ENCODE measurements at regions not wholly inside any gene's neighbourhood (a gene's known extent, or its start where the extent isn't known, plus 50 kb on each side); places are given as distances from the start of the nearest gene placed in this dataset.

GRCh38 chr3:135844386-135844785 is 121.1 kb upstream of the PPP2R3A start:
- H3K4me3 ChIP-seq (ENCODE audit: low read depth in 1 of 3, low read length in 3 of 3) = no peak overlapping the region
- H3K27me3 ChIP-seq (ENCODE audit: control insufficient read depth in 4 of 4, insufficient read depth in 4 of 4, low read length in 3 of 4) = peaks cover 0 to 4% (median 0%) of the 10 kb centered on the region in 4 donors
- no peak for TF ChIP-seq ATF3 (IDR thresholded peaks at IDR 0.05)
- no peak for DNase-seq (ENCODE audit: low spot score)
- peaks cover 0 to 4% (median 2%) of the 10 kb centered on the region in 4 donors for H3K9me3 ChIP-seq (ENCODE audit: control insufficient read depth in 4 of 4, low read length in 3 of 4)
- H3K4me1 ChIP-seq (ENCODE audit: control insufficient read depth in 4 of 4, insufficient read depth in 4 of 4, low read length in 3 of 4) = no peaks in the 10 kb centered on the region
- no peak overlapping the region for H3K9ac ChIP-seq (ENCODE audit: low read depth in 1 of 2, low read length in 2 of 2)
- no peak overlapping the region for H3K27ac ChIP-seq (ENCODE audit: low read depth in 1 of 2, low read length in 2 of 2)
- no peaks in the 10 kb centered on the region for H3K36me3 ChIP-seq (ENCODE audit: control insufficient read depth in 4 of 4, insufficient read depth in 3 of 4, low read depth in 1 of 4, low read length in 3 of 4)

GRCh38 chr3:135848051-135848450 is 117.5 kb upstream of the PPP2R3A start:
- Histone ChIP-seq H3K9ac (ENCODE audit: low read depth in 1 of 2, low read length in 2 of 2) (no peak overlapping the region), H3K27me3 (ENCODE audit: control insufficient read depth in 4 of 4, insufficient read depth in 4 of 4, low read length in 3 of 4) (peaks cover 0 to 2% (median 0%) of the 10 kb centered on the region in 4 donors), H3K4me3 (ENCODE audit: low read depth in 1 of 3, low read length in 3 of 3) (no peak overlapping the region), H3K27ac (ENCODE audit: low read depth in 1 of 2, low read length in 2 of 2) (no peak overlapping the region), H3K9me3 (ENCODE audit: control insufficient read depth in 4 of 4, low read length in 3 of 4) (peaks cover 0 to 4% (median 0%) of the 10 kb centered on the region in 4 donors), H3K4me1 (ENCODE audit: control insufficient read depth in 4 of 4, insufficient read depth in 4 of 4, low read length in 3 of 4) (no peaks in the 10 kb centered on the region), H3K36me3 (ENCODE audit: control insufficient read depth in 4 of 4, insufficient read depth in 3 of 4, low read depth in 1 of 4, low read length in 3 of 4) (no peaks in the 10 kb centered on the region)
- no peak for DNase-seq (ENCODE audit: low spot score)
- WGBS = 78% methylated on average over 1 of the region's 1 CpG
- TF ChIP-seq RAD21 (IDR thresholded peaks at IDR 0.05) (no peak), YY1 (IDR thresholded peaks at IDR 0.05) (no peak)

- peaks cover 0 to 2% (median 0%) of the 10 kb centered on the region in 4 donors for H3K27me3 ChIP-seq (ENCODE audit: control insufficient read depth in 4 of 4, insufficient read depth in 4 of 4, low read length in 3 of 4)
- DNase-seq (ENCODE audit: low spot score) = no peak
Observed at GRCh38 chr3:135849827-135850226, 115.7 kb upstream of the PPP2R3A start.

More at GRCh38 chr3:135849827-135850226, 115.7 kb upstream of the PPP2R3A start:
- Histone ChIP-seq H3K36me3 (ENCODE audit: control insufficient read depth in 4 of 4, insufficient read depth in 3 of 4, low read depth in 1 of 4, low read length in 3 of 4) (no peaks in the 10 kb centered on the region), H3K4me3 (ENCODE audit: low read depth in 1 of 3, low read length in 3 of 3) (no peak overlapping the region), H3K9ac (ENCODE audit: low read depth in 1 of 2, low read length in 2 of 2) (no peak overlapping the region), H3K27ac (ENCODE audit: low read depth in 1 of 2, low read length in 2 of 2) (no peak overlapping the region), H3K4me1 (ENCODE audit: control insufficient read depth in 4 of 4, insufficient read depth in 4 of 4, low read length in 3 of 4) (no peaks in the 10 kb centered on the region), H3K9me3 (ENCODE audit: control insufficient read depth in 4 of 4, low read length in 3 of 4) (peaks cover 0 to 4% (median 0%) of the 10 kb centered on the region in 4 donors)
- TF ChIP-seq ATF3 (IDR thresholded peaks at IDR 0.05) (no peak), FOXA1 (IDR thresholded peaks at IDR 0.05) (no peak), REST (IDR thresholded peaks at IDR 0.05) (no peak), TAF1 (conservative IDR thresholded peaks at IDR 0.05) (no peak), FOXA2 (IDR thresholded peaks at IDR 0.05) (no peak), JUND (IDR thresholded peaks at IDR 0.05) (no peak), YY1 (IDR thresholded peaks at IDR 0.05) (no peak), CTCF (IDR thresholded peaks at IDR 0.05; ENCODE audit: low read depth, low read length, missing input control) (no peak), RXRA (IDR thresholded peaks at IDR 0.05) (no peak), MAX (IDR thresholded peaks at IDR 0.05) (no peak), GABPA (IDR thresholded peaks at IDR 0.05 in 1 of 2, conservative IDR thresholded peaks at IDR 0.05 in 1 of 2) (no peak), EGR1 (IDR thresholded peaks at IDR 0.05; ENCODE audit: low read depth in 2 of 2) (no peak), RAD21 (IDR thresholded peaks at IDR 0.05) (no peak), HNF4G (IDR thresholded peaks at IDR 0.05) (no peak), HNF4A (conservative IDR thresholded peaks at IDR 0.05) (no peak), SP1 (IDR thresholded peaks at IDR 0.05) (no peak), ZBTB33 (IDR thresholded peaks at IDR 0.05) (no peak), NR2F2 (IDR thresholded peaks at IDR 0.05) (no peak)

Data from liver (tissue), 8 donors.